A549 (cell line): ENCODE measurements at regions not wholly inside any gene's neighbourhood (a gene's known extent, or its start where the extent isn't known, plus 50 kb on each side); places are given as distances from the start of the nearest gene placed in this dataset.

Experiments
- CEBPB ChIP-seq, 2 experiments: fragments of >200 bp in 1 of 2; sonication (Bioruptor Twin) in 1 of 2; formaldehyde crosslinking in 1 of 2; IDR thresholded peaks; 2 replicates each; pipeline ENCODE4 v1.6.1; 2012 to 2016
- CTCF ChIP-seq: fragments of >200 bp; sonication (Bioruptor Twin); formaldehyde crosslinking; IDR thresholded peaks from 3 replicates; pipeline ENCODE4 v1.5.1; 2016
- HOXA7 ChIP-seq: fragments of 250-450 bp; sonication (Bioruptor Pico); IDR thresholded peaks from 2 replicates; pipeline ENCODE4 v1.5.0; 2020; ENCODE audit warnings: mild to moderate bottlenecking, moderate library complexity
- POLR2A ChIP-seq: IDR thresholded peaks from 2 replicates; pipeline ENCODE4 v1.6.1; 2012; ENCODE audit warnings: mild to moderate bottlenecking, low read length
- RAD21 ChIP-seq, 2 experiments: fragments of >200 bp in 1 of 2; sonication (Bioruptor Twin) in 1 of 2; formaldehyde crosslinking in 1 of 2; IDR thresholded peaks in 1 of 2; conservative IDR thresholded peaks in 1 of 2; 2 replicates in 1 of 2; 3 replicates in 1 of 2; pipeline ENCODE4 v1.6.1; 2012 to 2018; ENCODE audit warnings: inconsistent platforms in 1 of 2
- REST ChIP-seq: fragments of 200-600 bp; sonication (generic); IDR thresholded peaks from 2 replicates; pipeline ENCODE4 v1.6.1; 2016; ENCODE audit warnings: antibody characterized with exemption, mild to moderate bottlenecking, moderate library complexity
- RFX5 ChIP-seq: fragments of 450-650 bp; IDR thresholded peaks from 2 replicates; pipeline ENCODE4 v1.7.1; 2014; ENCODE audit warnings: antibody characterized with exemption, mild to moderate bottlenecking, moderate library complexity
- SMC3 ChIP-seq: fragments of >200 bp; sonication (Bioruptor Twin); formaldehyde crosslinking; IDR thresholded peaks from 3 replicates; pipeline ENCODE4 v1.6.1; 2018; ENCODE audit warnings: inconsistent platforms
- USF2 ChIP-seq: fragments of 450-650 bp; IDR thresholded peaks from 2 replicates; pipeline ENCODE4 v1.6.1; 2014; ENCODE audit warnings: antibody characterized with exemption
- ZSCAN20 ChIP-seq: fragments of 250-450 bp; sonication (Bioruptor Pico); IDR thresholded peaks from 2 replicates; pipeline ENCODE4 v1.8.0; 2022; ENCODE audit warnings: mild to moderate bottlenecking, moderate library complexity

- TF ChIP-seq CTCF (no peak), RAD21 (conservative IDR thresholded peaks at IDR 0.05 in 1 of 2, IDR thresholded peaks at IDR 0.05 in 1 of 2) (no peak), POLR2A (no peak), REST (no peak), ZSCAN20 (CRISPR knock-in tag) (no peak), CEBPB (IDR thresholded peaks at IDR 0.05) (no peak), RFX5 (no peak), USF2 (no peak), SMC3 (no peak), HOXA7 (CRISPR knock-in tag) (no peak)
Observed at GRCh38 chr16:64149756-64150155, 972.1 kb downstream of the CDH11 start.
